C4-2B (cell line): ENCODE measurements at regions not wholly inside any gene's neighbourhood (a gene's known extent, or its start where the extent isn't known, plus 50 kb on each side); places are given as distances from the start of the nearest gene placed in this dataset.

ENCODE experiments used
- H3K27ac ChIP-seq: fragments of 450-650 bp; 2 replicates; pipeline ENCODE4 v1.5.1; 2017
- CTCF ChIP-seq: fragments of 450-650 bp; conservative IDR thresholded peaks from 2 replicates; pipeline ENCODE4 v1.5.1; 2017; ENCODE audit warnings: mild to moderate bottlenecking
- ZFX ChIP-seq: fragments of 450-650 bp; IDR thresholded peaks from 2 replicates; pipeline ENCODE4 v1.6.1; 2017

GRCh38 chr5:116361979-116362577 is 212.5 kb downstream of the SEMA6A start:
- no peak for TF ChIP-seq CTCF
- TF ChIP-seq ZFX: no peak

GRCh38 chr5:116361171-116361967 is 213.3 kb downstream of the SEMA6A start:
- H3K27ac ChIP-seq: no peak overlapping the region
- TF ChIP-seq CTCF (no peak), ZFX (no peak)

More at GRCh38 chr5:116361979-116362577, 212.5 kb downstream of the SEMA6A start:
- H3K27ac ChIP-seq: no peak overlapping the region

- H3K27ac ChIP-seq: no peak overlapping the region
- TF ChIP-seq ZFX (no peak), CTCF (no peak)
Observed at GRCh38 chr5:116360008-116360853, 214.4 kb downstream of the SEMA6A start.

GRCh38 chr5:116359592-116359991 is 215.0 kb downstream of the SEMA6A start:
- TF ChIP-seq CTCF (no peak), ZFX (no peak)
- H3K27ac ChIP-seq: no peak overlapping the region

GRCh38 chr5:116358911-116359418 is 215.7 kb downstream of the SEMA6A start:
- no peak for TF ChIP-seq ZFX
- TF ChIP-seq CTCF: no peak
- H3K27ac ChIP-seq: no peak overlapping the region

- no peak overlapping the region for H3K27ac ChIP-seq
- no peak for TF ChIP-seq ZFX
- no peak for TF ChIP-seq CTCF
Observed at GRCh38 chr5:116358015-116358523, 216.6 kb downstream of the SEMA6A start.
